ENCODE measurements at regions not wholly inside any gene's neighbourhood (a gene's known extent, or its start where the extent isn't known, plus 50 kb on each side); places are given as distances from the start of the nearest gene placed in this dataset.

- no peaks in the 10 kb centered on the region for H3K4me1 ChIP-seq
- H3K27me3 ChIP-seq: no peaks in the 10 kb centered on the region
- DNase-seq (ENCODE audit: extremely low spot score in 2 of 2): no peak
- H3K9me3 ChIP-seq: no peaks in the 10 kb centered on the region
- no peaks in the 10 kb centered on the region for H3K36me3 ChIP-seq
- no peak for TF ChIP-seq POLR2AphosphoS5 (IDR thresholded peaks at IDR 0.05; ENCODE audit: insufficient read depth in 1 of 2, low read depth in 1 of 2)
- TF ChIP-seq POLR2A (IDR thresholded peaks at IDR 0.05): no peak
- no peak for TF ChIP-seq CTCF (IDR thresholded peaks at IDR 0.05)
- intact Hi-C loops (cut with DNase I): no loop called here
- no peak overlapping the region for H3K27ac ChIP-seq
- no peak overlapping the region for H3K4me3 ChIP-seq
Measured at GRCh38 chrX:7983581-7983980, 56.4 kb upstream of the PNPLA4 start.
